Brain pericyte (primary cell): ENCODE measurements at regions not wholly inside any gene's neighbourhood (a gene's known extent, or its start where the extent isn't known, plus 50 kb on each side); places are given as distances from the start of the nearest gene placed in this dataset.
A peak's percentile ranks its signal among the peaks of the same experiment; 100 is the strongest.

Experiments
- DNase-seq: peaks from one replicate; pipeline ENCODE4 v3.0.0-alpha.2; 2012; ENCODE audit warnings: low read depth, low spot score

GRCh38 chr3:31449318-31449717 lies 83.4 kb upstream of the STT3B start:
- DNase-seq: no peak

DNA sequence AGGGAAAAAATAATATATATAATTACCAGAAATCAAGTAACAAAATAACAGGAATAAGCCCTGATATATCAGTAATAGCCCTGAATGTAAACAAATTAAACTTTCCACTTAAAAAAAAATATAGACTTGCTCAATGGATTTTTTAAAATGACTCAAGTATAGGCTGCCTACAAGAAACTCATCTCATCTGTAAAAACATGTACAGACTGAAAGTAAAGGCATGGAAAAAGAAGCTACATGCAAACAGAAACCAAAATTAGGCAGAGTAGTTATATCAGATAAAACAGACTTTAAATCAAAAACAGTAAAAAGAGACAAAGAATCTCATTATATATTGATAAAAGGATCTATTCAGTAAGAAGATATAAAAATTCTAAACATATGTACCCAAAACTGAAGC lies 82.4 kb upstream of the STT3B start:
- no peak for DNase-seq

DNA sequence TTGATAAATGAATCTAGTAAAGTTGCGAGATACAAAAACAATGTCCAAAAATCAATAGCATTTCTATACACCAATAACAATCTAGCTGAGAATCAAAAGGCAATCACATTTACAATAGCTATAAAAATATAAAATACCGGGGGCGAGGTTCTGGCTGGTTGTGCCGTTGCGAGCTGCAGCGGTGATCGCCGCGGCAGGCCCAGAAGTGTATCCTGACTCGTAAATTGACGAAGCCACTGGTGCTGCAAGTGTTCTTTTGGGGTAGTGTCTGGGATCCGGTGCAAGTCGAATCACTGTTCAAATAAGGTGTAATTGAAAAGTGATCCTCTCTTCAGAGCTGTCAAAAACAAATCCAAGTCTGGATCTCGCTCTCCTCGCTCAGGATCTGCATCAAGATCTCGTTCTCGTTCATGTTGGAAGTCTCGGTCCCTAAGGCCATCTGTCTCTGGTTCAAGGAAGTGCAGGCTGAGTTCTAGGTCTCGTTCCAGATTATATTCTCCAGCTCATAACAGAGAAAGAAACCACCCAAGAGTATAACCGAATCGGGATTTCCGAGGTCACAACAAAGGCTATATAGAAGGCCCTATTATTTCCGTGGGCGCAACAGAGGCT lies 80.1 kb upstream of the STT3B start:
- no peak for DNase-seq

DNA sequence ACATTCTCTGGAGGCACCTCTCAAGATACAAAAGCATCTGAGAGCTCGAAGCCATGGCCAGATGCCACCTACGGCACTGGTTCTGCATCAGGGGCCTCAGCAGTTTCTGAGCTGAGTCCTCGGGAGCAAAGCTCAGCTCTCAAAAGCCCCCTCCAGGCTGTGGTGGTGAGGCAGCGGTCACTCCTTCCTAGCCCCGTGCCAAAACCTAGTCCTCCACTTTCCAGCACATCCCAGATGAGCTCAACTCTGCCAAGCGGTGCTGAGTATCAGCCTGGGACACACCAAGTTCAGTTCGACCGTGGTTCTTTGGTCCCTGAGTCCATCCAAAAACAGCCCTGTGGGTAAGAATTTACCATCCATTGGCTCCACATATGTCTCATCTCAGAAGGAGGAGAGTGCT lies 79.3 kb upstream of the STT3B start:
- DNase-seq: no peak

DNA sequence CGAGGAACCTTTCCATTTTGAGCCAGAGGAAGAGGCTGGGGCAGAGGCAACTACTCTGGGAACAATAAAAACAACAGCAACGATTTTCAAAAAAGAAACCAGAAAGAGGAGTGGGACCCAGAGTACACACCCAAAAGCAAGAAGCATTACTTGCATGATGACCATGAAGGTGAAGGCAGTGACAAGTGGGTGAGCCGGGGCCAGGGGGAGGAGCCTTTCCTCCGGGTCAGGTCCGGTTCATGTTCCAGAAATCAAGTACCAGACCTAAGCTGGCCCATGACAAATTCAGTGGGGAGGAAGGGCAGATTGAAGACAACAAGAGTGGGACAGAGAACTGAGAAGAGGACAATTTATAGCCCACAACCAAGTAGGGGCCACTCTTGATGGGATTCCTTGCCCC lies 77.2 kb upstream of the STT3B start:
- no peak for DNase-seq

GRCh38 chr3:31456373-31456772 lies 76.4 kb upstream of the STT3B start:
- DNase-seq: no peak

GRCh38 chr3:31461426-31461825 lies 71.3 kb upstream of the STT3B start:
- DNase-seq: no peak

GRCh38 chr3:31462050-31462569 lies 70.6 kb upstream of the STT3B start:
- no peak for DNase-seq

GRCh38 chr3:31465999-31466398 lies 66.7 kb upstream of the STT3B start:
- DNase-seq: no peak

GRCh38 chr3:31466866-31467265 lies 65.9 kb upstream of the STT3B start:
- DNase-seq: no peak

GRCh38 chr3:31468433-31468832 lies 64.3 kb upstream of the STT3B start:
- DNase-seq: no peak

- no peak for DNase-seq
These were observed 63.3 kb upstream of the STT3B start for GRCh38 chr3:31469385-31469784.

- peak; percentile 56 for DNase-seq
These were observed 60.0 kb upstream of the STT3B start for GRCh38 chr3:31472479-31473390.

- no peak for DNase-seq
These were observed 56.5 kb upstream of the STT3B start for GRCh38 chr3:31476209-31476608.

DNA sequence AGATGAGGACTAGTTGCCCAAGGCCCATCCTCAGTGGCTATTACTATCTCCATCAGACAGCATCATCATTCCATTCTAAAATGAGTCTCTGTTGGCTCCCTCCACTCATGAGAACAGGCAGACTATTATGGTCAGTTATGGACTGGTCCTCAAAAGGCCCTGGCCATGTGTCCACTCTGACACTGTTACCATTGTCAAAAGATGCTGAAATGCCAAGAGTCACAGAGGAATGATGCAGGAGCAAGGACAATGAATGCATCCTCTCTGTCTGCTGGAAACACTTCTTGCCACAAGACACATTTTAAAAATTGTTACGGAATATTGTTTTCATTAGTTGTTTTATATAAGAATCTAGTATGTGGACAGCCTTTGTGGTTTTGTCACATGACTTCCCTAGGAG lies 53.3 kb upstream of the STT3B start:
- no peak for DNase-seq

DNA sequence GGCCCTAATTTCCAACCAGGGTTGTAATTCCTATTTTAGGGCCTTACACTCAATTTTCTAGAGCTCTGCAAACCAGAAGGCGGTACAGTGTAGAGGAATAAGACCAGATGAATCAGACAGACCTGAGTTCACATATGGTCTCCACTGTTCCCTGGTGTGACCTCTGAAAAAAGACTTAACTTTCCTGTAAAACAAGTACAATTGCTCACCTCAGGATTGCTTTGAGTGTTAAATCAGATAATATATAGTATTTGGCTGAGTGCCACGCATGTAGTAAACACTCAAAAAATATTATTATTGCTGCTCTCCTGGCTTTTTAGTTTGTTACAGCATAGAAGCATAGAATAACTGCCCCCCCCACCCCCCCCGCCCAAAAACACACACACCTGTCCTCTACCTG lies 51.0 kb upstream of the STT3B start:
- DNase-seq: no peak

DNA sequence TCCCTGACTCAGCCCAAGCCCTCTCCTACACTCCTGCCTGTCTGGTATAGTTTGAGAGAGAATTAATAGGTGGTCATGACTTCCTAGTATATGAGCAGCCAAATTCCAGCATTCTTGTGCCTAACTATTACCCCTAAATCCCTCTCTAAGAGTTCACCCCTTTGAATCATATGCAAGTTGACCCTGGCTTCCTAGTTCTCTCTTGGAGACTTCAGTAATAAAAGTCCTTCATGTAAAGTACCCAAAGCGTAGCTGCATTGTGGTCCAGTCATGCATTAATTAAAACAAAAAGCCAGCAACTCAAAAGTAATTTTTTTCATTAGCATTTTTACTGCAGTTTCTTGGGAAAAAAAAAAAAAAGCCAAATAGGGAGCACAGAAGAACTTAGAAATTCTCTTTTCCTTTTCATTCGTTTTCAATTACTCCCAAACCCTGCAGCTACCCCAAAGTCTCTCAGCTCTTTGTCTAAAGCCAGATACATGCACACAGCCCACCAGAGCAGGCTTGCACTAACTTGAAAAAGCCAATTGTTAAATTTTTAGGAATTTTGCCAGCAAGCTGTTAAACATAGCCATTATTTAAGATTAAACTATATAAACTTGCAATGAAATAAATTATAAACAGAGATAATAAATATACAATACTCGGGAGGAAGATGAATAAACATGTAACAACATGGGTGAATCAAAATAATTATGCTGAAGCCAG lies 50.1 kb upstream of the STT3B start:
- no peak for DNase-seq
